HG02870 (cell line): ENCODE measurements at regions not wholly inside any gene's neighbourhood (a gene's known extent, or its start where the extent isn't known, plus 50 kb on each side); places are given as distances from the start of the nearest gene placed in this dataset.
A peak's percentile ranks its signal among the peaks of the same experiment; 100 is the strongest.

ENCODE experiments used
- ATAC-seq: cut with Tn5 transposase; IDR thresholded peaks from one replicate; pipeline ENCODE4 v1.9.1; 2021; ENCODE audit warnings: mild to moderate bottlenecking, moderate library complexity; ENCODE audit not compliant: unreplicated experiment

GRCh38 chr5:124922255-124922975 lies 176.0 kb upstream of the ZNF608 start:
- ATAC-seq: peak; percentile 25

- no peak for ATAC-seq
These were observed 176.7 kb upstream of the ZNF608 start for GRCh38 chr5:124923131-124923530.

GRCh38 chr5:124924729-124925128 lies 178.3 kb upstream of the ZNF608 start:
- no peak for ATAC-seq

GRCh38 chr5:124927735-124928134 lies 181.3 kb upstream of the ZNF608 start:
- ATAC-seq: no peak

GRCh38 chr5:124929000-124929399 lies 182.6 kb upstream of the ZNF608 start:
- no peak for ATAC-seq

GRCh38 chr5:124932791-124933600 lies 186.6 kb upstream of the ZNF608 start:
- no peak for ATAC-seq

- ATAC-seq: peak; percentile 67
These were observed 188.6 kb upstream of the ZNF608 start for GRCh38 chr5:124935065-124935464.

GRCh38 chr5:124936626-124936933 lies 190.1 kb upstream of the ZNF608 start:
- peak; percentile 43 for ATAC-seq

GRCh38 chr5:124941051-124942049 lies 194.9 kb upstream of the ZNF608 start:
- ATAC-seq: no peak

GRCh38 chr5:124948062-124948753 lies 201.8 kb upstream of the ZNF608 start:
- no peak for ATAC-seq

GRCh38 chr5:124948754-124949275 lies 202.4 kb upstream of the ZNF608 start:
- ATAC-seq: no peak

- ATAC-seq: no peak
These were observed 203.4 kb upstream of the ZNF608 start for GRCh38 chr5:124949862-124950261.

- ATAC-seq: no peak
These were observed 204.7 kb upstream of the ZNF608 start for GRCh38 chr5:124951105-124951504.

- peak; percentile 65 for ATAC-seq
These were observed 205.2 kb upstream of the ZNF608 start for GRCh38 chr5:124951661-124952060.

- peak; percentile 90 for ATAC-seq
These were observed 205.6 kb upstream of the ZNF608 start for GRCh38 chr5:124952079-124952478.

- peak; percentile 60 for ATAC-seq
These were observed 206.1 kb upstream of the ZNF608 start for GRCh38 chr5:124952566-124952965.

- no peak for ATAC-seq
These were observed 208.3 kb upstream of the ZNF608 start for GRCh38 chr5:124954784-124955183.

GRCh38 chr5:124956471-124957029 lies 210.1 kb upstream of the ZNF608 start:
- no peak for ATAC-seq

GRCh38 chr5:124957063-124957462 lies 210.6 kb upstream of the ZNF608 start:
- ATAC-seq: no peak

GRCh38 chr5:124960266-124960665 lies 213.8 kb upstream of the ZNF608 start:
- ATAC-seq: no peak
